ENCODE measurements at regions not wholly inside any gene's neighbourhood (a gene's known extent, or its start where the extent isn't known, plus 50 kb on each side); places are given as distances from the start of the nearest gene placed in this dataset.

DNA sequence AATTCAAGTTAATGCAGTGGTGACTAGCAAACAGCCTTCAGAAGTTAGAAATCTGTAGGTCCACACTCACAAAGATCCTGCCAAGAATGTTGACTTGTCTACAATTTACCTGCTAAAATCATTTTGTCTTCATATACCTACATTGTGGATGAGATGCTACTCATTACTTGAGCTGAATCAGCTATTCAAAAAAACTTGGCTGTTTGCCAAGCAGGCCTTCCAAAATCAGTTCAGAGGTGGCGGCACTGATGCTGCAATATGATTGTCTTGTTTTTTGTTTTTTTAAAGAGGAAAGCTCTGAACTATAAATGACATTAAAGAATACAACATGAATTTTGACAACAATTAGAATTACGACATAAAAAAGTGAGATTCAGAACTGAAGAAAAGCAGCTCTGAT, 354.7 kb upstream of the KHDRBS2 start:
- TF ChIP-seq CTCF (IDR thresholded peaks at IDR 0.05; ENCODE audit: insufficient read depth, low read length): no peak
- no peak for DNase-seq (ENCODE audit: low read depth)

GRCh38 chr6:62626661-62627060, 340.6 kb upstream of the KHDRBS2 start:
- TF ChIP-seq CTCF (IDR thresholded peaks at IDR 0.05; ENCODE audit: insufficient read depth, low read length): no peak

More for the DNA sequence above, 354.7 kb upstream of the KHDRBS2 start:
- H3K4me3 ChIP-seq (ENCODE audit: low read depth, low read length): no peak overlapping the region

GRCh38 chr6:62623846-62624532, 338.0 kb upstream of the KHDRBS2 start:
- no peak for DNase-seq (ENCODE audit: low read depth)
- no peak for TF ChIP-seq CTCF (IDR thresholded peaks at IDR 0.05; ENCODE audit: insufficient read depth, low read length)
- no peak overlapping the region for H3K4me3 ChIP-seq (ENCODE audit: low read depth, low read length)

More at GRCh38 chr6:62626661-62627060, 340.6 kb upstream of the KHDRBS2 start:
- DNase-seq (ENCODE audit: low read depth): no peak
- H3K4me3 ChIP-seq (ENCODE audit: low read depth, low read length): no peak overlapping the region

DNA sequence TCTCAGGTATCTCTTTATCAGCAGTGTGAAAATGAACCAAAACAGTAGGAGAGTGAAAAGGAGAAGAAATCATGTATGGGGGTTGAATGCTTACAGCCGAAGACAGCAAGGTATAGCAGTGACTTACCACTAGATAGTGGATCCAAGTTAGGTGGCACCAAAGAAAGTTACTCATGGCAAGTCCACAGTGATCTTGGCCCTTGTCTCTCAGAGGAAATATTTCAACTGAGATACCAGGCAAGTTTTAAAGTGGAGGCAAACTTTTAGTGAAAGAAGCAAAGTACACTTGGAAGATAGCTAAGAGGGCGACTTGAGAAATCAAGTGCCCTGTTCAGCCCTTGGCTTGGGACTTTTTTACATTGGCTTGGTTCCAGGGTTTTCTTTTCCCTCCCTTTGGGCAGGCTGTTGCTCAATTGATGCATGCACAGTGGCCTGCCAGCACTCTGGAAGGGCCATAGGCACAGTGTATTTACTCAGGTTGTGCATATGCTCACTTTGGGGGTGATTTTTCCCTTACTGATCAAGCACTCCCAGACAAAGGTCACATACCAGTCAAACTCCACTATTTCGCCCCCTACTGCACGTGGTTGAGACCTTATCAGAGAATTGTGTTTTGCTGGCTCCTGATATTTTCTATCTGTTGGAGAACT, 329.5 kb upstream of the KHDRBS2 start:
- H3K4me3 ChIP-seq (ENCODE audit: low read depth, low read length): no peak overlapping the region
- no peak for DNase-seq (ENCODE audit: low read depth)

GRCh38 chr6:62614442-62614841, 328.4 kb upstream of the KHDRBS2 start:
- no peak overlapping the region for H3K4me3 ChIP-seq (ENCODE audit: low read depth, low read length)
- no peak for DNase-seq (ENCODE audit: low read depth)
- no peak for TF ChIP-seq CTCF (IDR thresholded peaks at IDR 0.05; ENCODE audit: insufficient read depth, low read length)

More for the DNA sequence above, 329.5 kb upstream of the KHDRBS2 start:
- no peak for TF ChIP-seq CTCF (IDR thresholded peaks at IDR 0.05; ENCODE audit: insufficient read depth, low read length)

DNA sequence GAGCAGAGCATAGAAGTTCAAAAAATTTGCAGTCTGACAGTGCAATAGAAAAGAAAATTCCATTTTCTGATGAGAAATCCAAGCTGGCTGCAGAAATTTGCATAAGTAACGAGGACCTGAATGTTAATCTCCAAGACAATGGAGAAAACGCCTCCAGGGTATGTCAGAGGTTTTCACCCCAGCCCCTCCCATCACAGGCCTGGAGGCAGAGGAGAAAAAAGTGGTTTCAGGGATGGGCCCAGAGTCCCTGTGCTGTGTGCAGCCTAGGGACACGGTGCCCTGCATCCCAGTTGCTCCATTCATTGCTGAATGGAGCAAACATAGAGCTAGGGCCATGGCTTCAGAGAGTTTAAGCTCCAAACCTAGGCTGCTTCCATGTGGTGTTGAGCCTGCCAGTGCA, 327.9 kb upstream of the KHDRBS2 start:
- no peak overlapping the region for H3K4me3 ChIP-seq (ENCODE audit: low read depth, low read length)
- TF ChIP-seq CTCF (IDR thresholded peaks at IDR 0.05; ENCODE audit: insufficient read depth, low read length): no peak
- DNase-seq (ENCODE audit: low read depth): no peak

Data from fibroblast of the aortic adventitia (primary cell).